HL-60/S4 treated with phorbol 12-myristate 13-acetate at 8.2 ng/mL for 4 days and 3 days (cell line): ENCODE measurements at regions not wholly inside any gene's neighbourhood (a gene's known extent, or its start where the extent isn't known, plus 50 kb on each side); places are given as distances from the start of the nearest gene placed in this dataset.

Source experiments
- in situ Hi-C: fragments of 300-500 bp; cut with MboI; formaldehyde crosslinking; loops from 2 replicates; pipeline ENCODE4 v1.15.0; 2022; ENCODE audit warnings: low sequenced_read_pairs

- in situ Hi-C loops = loop anchor here (25.0 kb wide), 1 partner anchor 472 kb away; no protein-coding TSS in a partner anchor
Observed at GRCh38 chr13:48583859-48584311, 51.0 kb upstream of the RCBTB2 start.

GRCh38 chr13:48585456-48585840 is 52.6 kb upstream of the RCBTB2 start:
- in situ Hi-C loops = loop anchor here (25.0 kb wide), 1 partner anchor 473 kb away; no protein-coding TSS in a partner anchor

- in situ Hi-C loops = loop anchor here (25.0 kb wide), 1 partner anchor 474 kb away; no protein-coding TSS in a partner anchor
Observed at GRCh38 chr13:48586591-48587103, 53.8 kb upstream of the RCBTB2 start.

GRCh38 chr13:48588120-48588519 is 55.2 kb upstream of the RCBTB2 start:
- in situ Hi-C loops = loop anchor here (25.0 kb wide), 1 partner anchor 476 kb away; no protein-coding TSS in a partner anchor

- in situ Hi-C loops = loop anchor here (10.0 to 25.0 kb wide), 2 partner anchors 174 to 478 kb away; no protein-coding TSS in a partner anchor
Observed at GRCh38 chr13:48590141-48590901, 57.4 kb upstream of the RCBTB2 start.

GRCh38 chr13:48591124-48591872 is 58.4 kb upstream of the RCBTB2 start:
- in situ Hi-C loops = loop anchor here (10.0 to 25.0 kb wide), 2 partner anchors 174 to 479 kb away; no protein-coding TSS in a partner anchor

GRCh38 chr13:48591889-48592687 is 59.2 kb upstream of the RCBTB2 start:
- in situ Hi-C loops = loop anchor here (10.0 to 25.0 kb wide), 2 partner anchors 173 to 480 kb away; no protein-coding TSS in a partner anchor

- in situ Hi-C loops = loop anchor here (10.0 to 25.0 kb wide), 2 partner anchors 172 to 480 kb away; no protein-coding TSS in a partner anchor
Observed at GRCh38 chr13:48592688-48593049, 59.8 kb upstream of the RCBTB2 start.

- in situ Hi-C loops = loop anchor here (10.0 to 25.0 kb wide), 2 partner anchors 171 to 481 kb away; no protein-coding TSS in a partner anchor
Observed at GRCh38 chr13:48593536-48593935, 60.2 kb upstream of the CYSLTR2 start.

GRCh38 chr13:48594096-48594815 is 59.5 kb upstream of the CYSLTR2 start:
- in situ Hi-C loops = loop anchor here (10.0 to 25.0 kb wide), 2 partner anchors 171 to 482 kb away; no protein-coding TSS in a partner anchor

GRCh38 chr13:48595431-48596429 is 58.0 kb upstream of the CYSLTR2 start:
- in situ Hi-C loops = loop anchor here (10.0 to 25.0 kb wide), 2 partner anchors 169 to 483 kb away; no protein-coding TSS in a partner anchor

- in situ Hi-C loops = no loop called here
Observed at GRCh38 chr13:48600374-48601364, 53.1 kb upstream of the CYSLTR2 start.

- in situ Hi-C loops = no loop called here
Observed at GRCh38 chr13:48602296-48603016, 51.3 kb upstream of the CYSLTR2 start.

GRCh38 chr13:48603375-48603774 is 50.4 kb upstream of the CYSLTR2 start:
- in situ Hi-C loops = no loop called here
